Breast epithelium (tissue), 3 donors: ENCODE measurements at regions not wholly inside any gene's neighbourhood (a gene's known extent, or its start where the extent isn't known, plus 50 kb on each side); places are given as distances from the start of the nearest gene placed in this dataset.

Experiments used
- CTCF ChIP-seq, 3 donors: fragments of 450-650 bp; IDR thresholded peaks; one replicate each; pipeline ENCODE4 v1.5.1; 2016 to 2017; ENCODE audit warnings: antibody characterized with exemption in 3 of 3, mild to moderate bottlenecking in 3 of 3, moderate library complexity in 3 of 3
- POLR2A ChIP-seq: fragments of 450-650 bp; IDR thresholded peaks from one replicate; pipeline ENCODE4 v1.6.1; 2016; ENCODE audit warnings: antibody characterized with exemption, mild to moderate bottlenecking, moderate library complexity
- POLR2AphosphoS5 ChIP-seq, 3 donors: sonication (generic); formaldehyde crosslinking; IDR thresholded peaks; one replicate each; pipeline ENCODE4 v1.6.1; 2017; ENCODE audit warnings: antibody characterized with exemption in 3 of 3

- TF ChIP-seq CTCF (IDR thresholded peaks at IDR 0.05): no peak
- no peak for TF ChIP-seq POLR2AphosphoS5 (IDR thresholded peaks at IDR 0.05)
- TF ChIP-seq POLR2A: no peak
These were observed 175.8 kb downstream of the RCHY1 start for GRCh38 chr4:75338352-75338880.
